HG03354 (cell line): ENCODE measurements at regions not wholly inside any gene's neighbourhood (a gene's known extent, or its start where the extent isn't known, plus 50 kb on each side); places are given as distances from the start of the nearest gene placed in this dataset.

Source experiments
- ATAC-seq: cut with Tn5 transposase; IDR thresholded peaks from one replicate; pipeline ENCODE4 v1.9.1; 2021; ENCODE audit warnings: mild to moderate bottlenecking; ENCODE audit not compliant: unreplicated experiment, poor library complexity, severe bottlenecking

DNA sequence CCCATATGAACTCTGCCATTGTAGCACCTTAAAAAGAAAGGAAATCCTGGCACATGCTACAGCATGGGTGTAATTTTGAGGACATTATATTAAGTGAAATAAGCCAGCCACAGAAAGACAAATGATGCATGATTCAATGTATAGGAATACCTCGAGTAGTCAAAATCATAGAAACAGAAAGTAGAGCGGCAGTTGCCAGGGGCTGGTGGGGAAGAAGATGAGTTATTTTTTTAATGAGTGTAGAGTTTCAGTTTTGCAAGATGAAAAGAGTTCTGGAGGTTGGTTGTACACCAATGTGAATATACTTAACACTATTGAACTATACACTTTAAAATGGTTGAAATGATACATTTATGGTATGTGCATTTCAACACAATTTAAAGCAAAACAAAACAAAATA, 133.0 kb downstream of the ZDHHC21 start:
- no peak for ATAC-seq

- ATAC-seq: no peak
Measured at GRCh38 chr9:14554886-14555285, 138.3 kb downstream of the ZDHHC21 start.

DNA sequence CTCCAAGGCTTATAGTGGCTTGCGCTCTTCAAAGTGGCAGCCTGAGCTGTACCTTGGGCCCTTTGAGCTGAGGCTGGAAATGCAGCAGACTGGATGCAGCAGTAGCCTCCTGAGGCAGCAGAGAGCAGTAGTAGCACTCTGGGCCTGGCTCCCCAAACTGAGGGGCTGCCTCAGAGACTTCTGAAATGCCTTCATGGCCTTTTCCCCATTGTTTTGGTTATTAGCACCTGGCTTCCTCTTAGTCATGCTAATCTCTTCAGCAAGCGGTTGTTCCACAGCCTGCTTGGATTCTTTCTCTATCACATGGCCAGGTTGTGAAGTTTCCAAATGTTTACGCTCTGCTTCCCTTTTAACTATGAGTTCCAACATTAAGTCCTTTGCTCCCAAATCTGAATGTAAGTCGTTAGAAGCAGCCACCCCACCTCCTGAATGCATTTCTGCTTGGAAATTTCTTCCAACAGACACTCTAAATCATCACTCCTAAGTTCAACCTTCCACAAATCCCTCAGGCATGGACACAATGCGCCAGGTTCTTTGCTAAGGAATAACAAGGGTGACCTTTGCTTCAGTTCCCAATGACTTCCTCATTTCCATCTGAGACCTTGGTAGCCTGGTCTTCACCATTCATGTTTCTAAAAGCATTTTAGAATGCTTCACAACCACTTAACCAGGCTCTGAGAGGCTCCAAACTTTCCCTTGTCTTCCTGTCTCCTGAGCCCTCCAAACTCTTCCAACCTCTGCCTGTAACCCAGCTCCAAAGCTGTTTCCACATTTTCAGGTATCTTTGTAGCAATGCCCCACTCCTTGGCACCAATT, 145.8 kb downstream of the ZDHHC21 start:
- no peak for ATAC-seq

- ATAC-seq: no peak
Measured at GRCh38 chr9:14546693-14547092, 146.5 kb downstream of the ZDHHC21 start.

DNA sequence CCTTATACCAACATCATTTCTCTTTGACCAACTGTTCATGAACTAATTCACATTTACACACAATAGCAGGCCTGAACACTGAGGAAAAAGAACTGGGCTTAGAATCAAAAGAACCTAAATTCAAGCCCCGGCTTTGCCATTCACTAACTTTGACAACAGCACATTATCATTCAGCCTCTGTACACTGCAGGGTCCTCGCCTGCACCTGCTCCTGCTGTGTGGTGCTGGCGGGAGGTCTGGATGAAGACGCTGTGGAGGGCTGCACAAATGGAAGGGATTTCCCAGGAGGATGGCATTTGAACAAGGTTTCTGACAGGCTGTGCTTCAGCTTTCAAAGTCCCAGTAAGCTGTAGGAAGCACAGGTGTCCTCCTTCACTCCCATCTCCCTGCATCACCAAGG, 151.2 kb downstream of the ZDHHC21 start:
- ATAC-seq: no peak

GRCh38 chr9:14538526-14538925, 154.7 kb downstream of the ZDHHC21 start:
- no peak for ATAC-seq

DNA sequence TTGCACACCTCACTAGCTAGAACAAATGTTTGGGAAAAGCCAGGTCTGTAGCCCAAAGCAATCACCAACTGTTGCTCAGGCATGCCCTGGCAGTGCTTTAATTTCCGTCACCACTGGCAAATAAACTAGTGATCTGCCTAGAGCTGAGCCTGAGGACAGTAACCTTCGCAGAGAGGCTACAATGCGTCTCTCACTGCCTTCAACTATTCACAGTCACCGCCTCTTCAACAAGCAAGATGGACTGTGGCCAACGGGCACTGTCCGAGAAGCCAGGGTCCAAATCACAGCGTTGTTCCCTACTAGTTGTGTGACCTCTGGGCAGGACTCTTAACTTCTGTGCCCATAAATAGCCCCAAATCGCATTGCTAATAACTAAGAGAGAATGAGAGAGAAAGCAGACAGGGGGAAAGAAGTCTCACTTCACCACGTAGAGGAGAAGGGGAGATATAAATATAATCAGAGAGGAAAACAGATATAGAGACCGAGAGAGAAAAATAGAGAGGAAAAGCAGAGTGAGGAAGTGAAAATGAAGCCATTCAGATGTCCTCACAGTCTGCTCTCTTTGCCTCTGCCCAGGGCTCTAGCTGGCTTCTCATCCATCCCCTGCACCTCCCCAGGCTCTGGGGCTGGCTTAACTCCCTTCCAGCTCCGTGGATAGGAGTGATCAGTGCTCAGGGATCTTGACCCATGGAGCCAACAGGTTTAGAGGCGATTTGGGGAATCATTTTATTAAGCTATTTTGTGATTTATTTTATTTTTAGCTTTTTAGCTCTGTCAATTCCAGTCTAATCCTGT, 157.9 kb downstream of the ZDHHC21 start:
- ATAC-seq: no peak

DNA sequence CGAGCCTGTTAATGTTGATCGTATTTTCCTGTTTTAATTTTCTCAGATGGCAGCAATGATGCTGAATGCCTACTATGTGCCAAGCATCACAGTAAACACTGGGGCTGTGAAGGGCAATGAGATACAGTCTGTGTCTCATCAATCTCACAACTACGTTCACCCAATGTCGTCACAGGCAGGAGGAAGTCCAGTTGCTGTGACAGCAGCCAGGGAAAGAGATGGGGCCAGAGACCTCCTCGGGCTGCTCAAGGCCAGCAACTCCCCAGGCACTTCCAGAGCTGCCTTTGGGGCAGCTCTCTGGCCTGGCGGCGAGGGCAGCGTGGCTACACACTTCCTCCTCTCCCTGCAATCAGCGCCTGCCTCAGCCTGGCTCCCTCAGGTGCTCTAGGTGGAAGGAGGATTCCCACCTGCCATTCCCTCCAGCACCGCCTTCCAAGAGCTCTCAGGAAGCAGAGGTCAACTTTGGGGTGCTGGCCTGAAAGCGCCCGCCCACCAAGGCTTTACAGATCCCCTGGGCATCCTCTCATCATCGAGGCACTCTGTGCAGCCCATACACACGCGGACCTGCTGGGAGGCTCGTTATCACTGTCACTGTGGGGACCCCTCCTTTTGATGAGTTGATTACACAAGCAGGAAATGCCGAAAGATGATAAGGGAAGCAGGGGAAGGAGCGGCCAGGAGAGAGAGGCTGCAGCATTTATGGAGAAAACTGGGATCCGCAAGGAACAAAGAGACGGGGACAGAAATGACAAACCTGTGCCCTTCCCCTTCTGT, 159.2 kb downstream of the ZDHHC21 start:
- ATAC-seq: no peak

- no peak for ATAC-seq
Measured at GRCh38 chr9:14532456-14533115, 160.6 kb downstream of the ZDHHC21 start.

GRCh38 chr9:14531341-14532269, 161.6 kb downstream of the ZDHHC21 start:
- ATAC-seq: no peak

DNA sequence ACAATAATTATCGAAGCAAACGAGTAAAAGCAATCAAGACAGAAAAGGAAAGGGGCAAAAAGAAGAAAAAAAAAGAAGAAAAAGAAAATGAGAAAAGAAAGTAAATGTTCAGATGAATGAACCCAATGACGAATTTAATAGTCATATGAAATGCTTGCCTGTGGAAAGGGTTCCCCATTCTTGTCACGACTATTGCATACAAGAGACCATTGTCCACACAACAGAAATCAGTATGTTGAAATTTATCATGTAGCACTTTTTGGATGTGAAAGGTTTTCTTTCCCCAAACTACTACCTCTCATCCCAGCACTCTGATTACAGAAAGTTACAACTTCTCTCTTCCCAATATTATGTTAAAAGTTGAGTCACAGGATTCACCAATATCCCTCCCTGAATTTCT, 162.4 kb downstream of the ZDHHC21 start:
- ATAC-seq: no peak

- ATAC-seq: no peak
Measured at GRCh38 chr9:14530366-14530765, 162.9 kb downstream of the ZDHHC21 start.

- no peak for ATAC-seq
Measured at GRCh38 chr9:14529629-14530028, 163.6 kb downstream of the ZDHHC21 start.

DNA sequence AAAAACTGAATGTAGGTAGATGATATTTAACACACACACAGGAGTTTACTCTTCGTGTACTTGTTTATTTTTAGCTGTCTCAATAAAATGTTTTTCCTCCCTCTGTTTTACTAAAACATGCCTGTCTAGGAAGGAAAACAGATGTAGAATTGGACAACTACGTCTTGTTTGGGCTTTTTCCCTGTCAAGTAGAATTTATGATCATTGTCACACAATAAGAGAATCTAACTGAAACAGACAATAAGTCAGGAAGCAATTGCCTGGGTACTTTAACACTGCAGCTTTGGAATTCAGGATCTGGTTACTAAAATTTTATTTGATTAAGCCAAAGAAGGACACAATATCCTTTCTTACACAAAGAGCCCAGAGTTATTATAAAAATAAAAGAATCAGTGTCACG, 164.2 kb downstream of the ZDHHC21 start:
- no peak for ATAC-seq

- ATAC-seq: no peak
Measured at GRCh38 chr9:14526504-14526903, 166.7 kb downstream of the ZDHHC21 start.

DNA sequence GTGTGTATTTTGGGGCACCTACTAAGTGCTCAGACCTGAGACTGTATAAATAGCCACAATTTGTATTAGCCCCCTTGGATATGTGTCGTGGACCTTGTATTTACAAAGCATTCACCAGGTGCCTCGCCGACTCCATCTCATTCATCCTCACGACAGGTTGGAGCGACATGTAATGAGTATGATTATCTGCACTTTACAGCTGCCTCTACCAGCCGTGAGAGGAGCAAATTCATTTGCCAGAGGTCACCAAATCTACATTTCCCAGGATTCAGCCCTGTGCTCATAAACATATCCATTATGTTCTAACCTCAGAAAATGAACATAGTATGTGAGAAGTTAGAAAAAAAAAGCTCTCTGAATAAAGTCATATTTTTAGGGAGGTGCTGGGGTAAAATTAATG, 167.4 kb downstream of the ZDHHC21 start:
- ATAC-seq: no peak

DNA sequence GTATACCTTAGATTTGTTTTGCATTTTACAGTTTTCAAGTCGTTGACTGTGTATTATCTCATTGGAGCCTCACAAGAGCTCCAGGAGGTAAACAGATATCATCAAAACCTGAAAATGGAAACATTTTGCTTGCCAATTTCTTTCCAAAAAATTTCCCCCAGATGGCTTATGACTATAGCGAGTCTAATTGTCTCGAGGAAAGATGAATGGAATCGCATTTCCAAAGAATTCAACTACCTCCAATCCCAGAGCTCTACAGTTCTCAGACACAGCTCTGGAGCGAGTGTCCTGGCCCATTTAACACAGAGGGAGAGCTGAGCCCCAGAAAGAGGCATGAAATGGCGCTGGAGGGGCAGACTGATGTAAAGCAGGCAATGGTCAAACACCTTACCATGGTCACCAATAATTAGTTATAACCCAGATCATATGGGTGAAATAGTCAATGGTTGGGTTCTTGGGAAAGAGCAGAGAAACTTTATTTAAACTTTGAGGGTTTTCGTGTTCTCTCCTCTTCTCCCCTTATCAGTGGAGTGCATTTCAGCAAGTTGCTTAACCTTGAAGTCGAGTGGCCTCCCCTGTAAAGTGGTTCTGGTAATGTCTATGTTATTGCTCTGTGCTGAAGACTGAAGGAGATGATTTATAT, 168.2 kb downstream of the ZDHHC21 start:
- ATAC-seq: no peak

- ATAC-seq: no peak
Measured at GRCh38 chr9:14523545-14523944, 169.7 kb downstream of the ZDHHC21 start.
